NCI-H82 (cell line): ENCODE measurements at regions not wholly inside any gene's neighbourhood (a gene's known extent, or its start where the extent isn't known, plus 50 kb on each side); places are given as distances from the start of the nearest gene placed in this dataset.
"Not testable (repeated sequence)": the region's sequence is repeated elsewhere in the genome, so short reads cannot be mapped to it uniquely, and the experiment has no call there.

Experiments used
- DNase-seq: peaks from one replicate; lab custom pipeline; 2025; lab: John Stamatoyannopoulos, UW

- DNase-seq: no peak
Observed at GRCh38 chr6:150767571-150768018, 97.9 kb upstream of the MTHFD1L start.

DNA sequence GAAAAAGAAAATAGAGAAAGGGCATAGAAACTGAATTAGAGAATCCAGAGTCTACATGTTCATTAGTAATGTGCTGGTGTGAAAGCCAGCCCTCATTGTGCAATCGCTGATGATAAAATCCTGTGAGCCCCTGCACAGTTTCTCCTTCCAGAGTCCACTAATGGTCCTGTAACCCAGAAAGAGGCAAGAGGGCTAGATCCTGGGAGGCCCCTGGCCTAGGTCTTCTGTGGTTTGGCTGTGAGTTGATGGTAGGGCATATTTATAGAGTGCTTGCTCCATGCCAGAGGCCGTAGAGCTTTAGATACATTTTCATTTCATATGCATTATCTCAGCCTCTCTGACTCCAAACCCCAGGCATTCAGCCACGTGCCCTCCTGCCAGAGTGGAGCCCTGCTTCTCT is 94.9 kb upstream of the MTHFD1L start:
- DNase-seq: no peak

DNA sequence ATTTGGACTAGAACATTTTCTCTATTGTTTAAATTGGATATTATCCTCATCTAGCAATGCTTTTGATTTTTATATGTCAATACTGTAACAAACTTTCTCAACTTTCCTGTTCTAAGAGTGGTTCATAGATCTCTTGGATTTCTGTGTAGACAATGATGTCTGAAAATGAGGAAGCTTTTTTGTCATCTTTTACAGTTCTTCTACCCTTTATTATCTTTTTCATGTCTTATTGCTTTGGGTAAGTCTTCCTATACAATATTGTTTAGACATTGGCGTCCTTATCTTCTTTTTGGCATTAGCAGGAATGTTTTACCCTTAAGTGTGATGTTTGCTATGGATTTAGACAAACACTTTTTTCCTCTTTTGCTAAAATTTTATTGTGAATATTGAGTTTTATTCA is 91.5 kb upstream of the MTHFD1L start:
- no peak for DNase-seq

DNA sequence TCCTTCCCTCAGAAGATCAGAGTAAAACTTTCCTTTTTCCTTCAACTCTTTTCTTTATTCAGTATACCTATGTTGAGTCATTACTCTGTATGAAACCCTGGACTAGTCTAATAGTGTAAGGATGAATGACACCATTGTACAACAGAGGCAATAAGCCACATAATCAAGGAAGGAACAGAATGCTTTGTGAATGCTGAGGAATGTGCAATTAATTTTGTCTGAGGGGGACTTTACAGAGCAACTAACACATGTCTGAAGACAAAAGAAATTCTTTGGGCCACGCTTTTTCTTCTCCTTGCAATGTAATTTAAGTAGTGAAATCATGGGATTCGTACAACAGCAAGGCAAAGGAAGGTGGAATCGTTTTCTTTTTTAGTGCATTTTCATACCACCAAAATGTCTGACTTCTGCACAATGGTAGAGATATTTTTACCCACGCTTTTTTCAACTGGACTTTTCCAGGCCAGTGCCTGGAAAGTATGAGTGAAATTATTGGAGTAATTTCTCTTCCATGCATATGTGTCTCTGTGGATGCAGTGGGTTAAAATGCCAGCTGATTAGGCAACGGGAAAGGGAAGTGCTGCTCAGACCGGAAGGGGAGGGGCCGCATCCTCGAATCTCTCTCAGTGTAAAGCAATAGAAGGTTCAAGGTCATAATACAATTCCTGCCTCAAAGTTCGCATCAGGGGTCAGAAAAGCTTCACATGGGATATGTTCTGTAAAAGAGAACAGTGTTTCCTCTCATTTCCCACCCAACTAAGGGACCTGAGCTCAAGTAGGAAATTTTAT is 89.9 kb upstream of the MTHFD1L start:
- DNase-seq: no peak

DNA sequence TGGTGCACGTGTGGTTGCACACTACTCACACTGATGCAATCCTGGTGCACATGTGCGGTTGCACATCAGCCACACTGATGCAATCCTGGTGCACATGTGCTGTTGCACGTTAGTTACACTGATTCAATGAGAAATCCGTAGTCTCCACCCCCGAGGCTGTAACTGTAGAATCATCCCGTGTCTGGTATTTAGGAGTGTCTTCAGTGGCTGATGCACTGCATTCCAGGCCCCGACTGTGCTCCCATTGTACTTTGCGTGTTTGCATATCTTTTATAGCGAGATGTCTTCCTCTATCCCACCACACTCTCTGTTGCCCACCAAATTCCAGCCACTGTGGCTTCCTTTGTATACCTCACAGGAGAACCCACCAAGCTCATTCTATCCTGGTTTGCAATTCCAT is 87.8 kb upstream of the MTHFD1L start:
- no peak for DNase-seq

- DNase-seq: no peak
Observed at GRCh38 chr6:150783813-150784212, 81.7 kb upstream of the MTHFD1L start.

DNA sequence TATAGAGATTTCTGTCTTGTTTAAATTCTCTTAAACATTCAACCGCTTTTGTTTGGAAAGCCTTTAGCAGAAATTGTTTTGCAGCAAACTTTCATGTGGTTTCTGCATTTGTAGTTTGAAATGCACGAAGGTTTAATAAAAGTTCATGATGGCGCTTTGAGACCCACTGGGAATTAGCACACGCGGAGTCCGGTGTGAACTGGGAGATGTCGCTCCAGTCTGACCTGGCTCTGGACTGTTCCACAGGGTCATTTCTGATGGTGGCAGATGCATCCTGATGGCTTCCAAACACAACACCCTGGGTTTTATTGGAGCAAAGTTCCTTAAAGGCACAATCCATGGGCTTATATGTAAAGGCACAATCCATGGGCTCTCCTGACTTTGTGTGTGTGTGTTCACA is 78.1 kb upstream of the MTHFD1L start:
- no peak for DNase-seq

DNA sequence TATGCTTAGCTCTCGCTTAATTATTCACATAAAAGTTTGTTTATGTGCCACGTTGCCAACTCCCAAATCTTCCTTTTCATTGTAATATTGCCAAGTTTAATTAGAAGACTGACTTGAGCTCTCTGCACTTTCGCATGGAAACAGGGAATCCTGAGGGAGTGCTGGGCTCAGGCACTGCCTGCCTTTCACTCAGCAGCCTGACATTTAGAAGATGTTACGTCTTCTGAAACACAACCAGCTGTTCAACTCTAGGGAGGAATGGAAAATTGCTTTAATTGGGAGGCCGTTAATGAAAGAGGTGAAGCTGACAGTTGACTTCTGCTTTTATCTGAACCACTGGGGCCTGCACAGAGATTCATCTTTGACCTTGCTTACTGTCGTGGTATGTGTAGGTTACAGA is 77.4 kb upstream of the MTHFD1L start:
- DNase-seq: no peak

DNA sequence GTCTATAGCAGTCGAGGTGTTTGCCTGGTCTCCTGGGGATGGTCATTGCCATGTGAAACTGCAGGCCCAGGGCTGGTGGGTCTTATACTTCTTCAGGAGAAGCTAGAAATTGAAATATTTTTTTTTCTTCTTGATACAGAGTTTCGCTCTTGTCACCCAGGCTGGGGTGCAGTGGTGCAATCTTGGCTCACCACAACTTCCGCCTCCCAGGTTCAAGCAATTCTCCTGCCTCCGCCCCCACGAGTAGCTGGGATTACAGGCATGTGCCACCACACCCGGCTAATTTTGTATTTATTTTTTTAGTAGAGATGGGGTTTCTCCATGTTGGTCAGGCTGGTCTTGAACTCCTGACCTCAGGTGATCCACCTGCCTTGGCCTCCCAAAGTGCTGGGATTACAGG is 75.6 kb upstream of the MTHFD1L start:
- not testable (repeated sequence) for DNase-seq

- no peak for DNase-seq
Observed at GRCh38 chr6:150791717-150792116, 73.8 kb upstream of the MTHFD1L start.

GRCh38 chr6:150797949-150798348 is 67.6 kb upstream of the MTHFD1L start:
- no peak for DNase-seq

DNA sequence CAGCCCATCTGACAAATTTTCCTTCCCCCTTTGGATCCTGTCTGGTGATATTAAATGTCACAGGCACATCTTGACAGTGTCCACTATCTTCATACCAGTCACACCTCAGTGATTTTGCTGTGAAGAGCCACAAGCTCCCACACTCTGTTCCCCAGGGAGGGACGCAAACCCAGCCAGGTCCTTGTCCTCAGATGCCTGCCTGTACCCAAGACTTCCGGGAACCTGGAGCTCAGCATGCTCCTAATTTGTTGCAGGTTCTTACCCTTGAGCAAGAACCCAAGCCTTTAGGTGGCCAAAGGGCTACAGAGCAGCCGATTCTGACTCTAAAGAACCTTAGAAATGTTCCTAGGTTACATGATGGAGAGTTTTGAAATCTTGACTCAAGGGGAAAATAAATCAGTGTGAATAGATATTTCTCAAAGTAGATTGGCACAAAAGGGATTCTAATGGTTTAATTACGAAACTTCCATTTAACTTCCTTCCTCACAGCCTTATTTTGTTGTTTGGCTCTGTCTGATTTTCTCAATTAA is 66.2 kb upstream of the MTHFD1L start:
- DNase-seq: no peak

GRCh38 chr6:150800674-150801314 is 64.7 kb upstream of the MTHFD1L start:
- DNase-seq: no peak

- DNase-seq: no peak
Observed at GRCh38 chr6:150806790-150807189, 58.7 kb upstream of the MTHFD1L start.

DNA sequence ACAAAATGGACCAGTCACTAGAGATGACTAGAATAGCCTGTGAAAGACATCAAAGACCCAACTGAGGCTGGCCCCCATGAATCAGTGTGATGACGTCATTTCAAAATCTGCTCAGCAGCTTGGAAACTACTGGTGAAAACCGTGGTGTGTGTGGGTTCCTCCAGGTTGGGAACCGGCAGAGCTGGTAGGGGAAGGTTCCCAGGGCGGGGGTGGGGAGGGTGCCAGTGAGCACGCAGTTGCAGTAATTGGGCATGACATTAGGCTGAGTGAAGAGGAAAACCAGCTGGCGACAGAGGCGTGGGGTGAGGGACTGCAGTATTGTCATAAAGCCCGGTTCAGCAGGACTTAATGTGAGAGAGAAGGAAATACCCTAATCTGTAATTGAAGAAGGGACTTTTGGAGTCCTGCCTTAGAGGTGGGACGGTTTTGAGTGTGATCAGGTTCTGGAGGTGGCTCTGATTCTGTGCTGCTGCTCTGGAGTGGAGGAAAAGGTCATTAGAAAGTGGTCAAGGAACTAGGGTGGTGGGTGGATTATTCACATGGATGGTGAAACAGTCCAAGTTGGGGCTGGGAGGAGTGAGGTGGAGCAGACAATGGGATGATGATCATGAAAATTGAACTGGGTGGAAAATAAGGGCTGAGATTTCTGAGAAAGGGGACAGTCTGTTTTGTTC is 52.0 kb upstream of the MTHFD1L start:
- DNase-seq: no peak

DNA sequence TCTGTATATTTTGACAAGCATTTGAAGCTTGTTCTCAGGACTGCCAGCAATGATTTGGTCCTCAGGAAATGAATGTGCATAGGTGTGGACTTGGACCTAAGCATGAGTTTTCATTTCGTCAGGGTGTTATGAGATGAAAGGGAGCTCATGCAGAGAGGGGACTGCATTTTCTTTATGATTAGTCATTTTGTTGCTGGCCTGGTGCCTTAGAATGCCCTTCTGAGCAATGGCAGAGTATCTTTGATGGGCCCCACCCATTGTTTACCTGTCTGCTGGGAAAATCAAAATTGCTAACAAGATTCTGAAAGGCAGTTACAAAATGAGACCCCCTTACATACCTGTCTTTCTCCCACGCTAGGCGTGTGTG is 51.5 kb upstream of the MTHFD1L start:
- DNase-seq: no peak
